ENCODE measurements at regions not wholly inside any gene's neighbourhood (a gene's known extent, or its start where the extent isn't known, plus 50 kb on each side); places are given as distances from the start of the nearest gene placed in this dataset.

GRCh38 chr5:99607124-99607523 lies 678.3 kb upstream of the CHD1 start:
- TF ChIP-seq CTCF (IDR thresholded peaks at IDR 0.05): no peak
- no peak for TF ChIP-seq POLR2A (IDR thresholded peaks at IDR 0.05)
